K562 (cell line): ENCODE measurements at regions not wholly inside any gene's neighbourhood (a gene's known extent, or its start where the extent isn't known, plus 50 kb on each side); places are given as distances from the start of the nearest gene placed in this dataset.

Experiments used
- ATAC-seq: fragments of 200-7000 bp; cut with Tn5 transposase; 3 replicates; pipeline ENCODE4 v1.9.1; 2020; ENCODE audit warnings: moderate library complexity
- BruUV-seq: library from RNA; stranded (reverse); fragments of 400-500 nt; replicated peaks from 2 replicates; lab custom pipeline; 2021; lab: Mats Ljungman, UMichigan
- CTCF ChIA-PET: fragments of 300-600 bp; formaldehyde crosslinking; extraction: SDS; loops from one replicate; lab custom pipeline; 2021; ENCODE audit warnings: low intra/inter-chr PET ratio; lab: Yijun Ruan, JAX
- POLR2A ChIA-PET: fragments of 300-600, 350-650 bp; sonication (Branson Sonifier 250); formaldehyde crosslinking; extraction: SDS; loops from one replicate; lab custom pipeline; 2021; ENCODE audit warnings: antibody characterized with exemption, inconsistent platforms; lab: Yijun Ruan, JAX
- DNase-seq, 4 experiments: peaks; one replicate each; pipeline versions ENCODE4 v3.0.0 to v3.0.0-alpha.2; 2011 to 2018; ENCODE audit warnings: low spot score in 3 of 4, mixed read lengths in 3 of 4; ENCODE audit errors: extremely low read depth in 1 of 4
- FAIRE-seq: peaks from 2 replicates; lab custom pipeline; 2011; peaks lifted over from hg19 to GRCh38; lab: Jason Lieb, UNC
- H2AFZ ChIP-seq: 2 replicates; pipeline ENCODE4 v1.6.0; 2011; ENCODE audit warnings: low read depth, low read length, control low read depth, inconsistent platforms
- H3K27ac ChIP-seq: fragments of 200-600 bp; 3 replicates; pipeline ENCODE4 v1.8.0; 2011; ENCODE audit warnings: low read depth, mild to moderate bottlenecking, control low read depth, inconsistent platforms, low read length, moderate library complexity, mixed read lengths; ENCODE audit errors: extremely low read depth
- H3K27me3 ChIP-seq, 2 experiments: fragments of 300-600 bp in 1 of 2; 2 replicates in 1 of 2; 3 replicates in 1 of 2; pipeline versions ENCODE4 v1.6.0 to v1.8.0; 2011; ENCODE audit warnings: inconsistent platforms in 2 of 2, low read length in 2 of 2, mild to moderate bottlenecking in 1 of 2, mixed read lengths in 1 of 2, moderate library complexity in 1 of 2; ENCODE audit not compliant: control insufficient read depth in 2 of 2, insufficient read depth in 2 of 2
- H3K36me3 ChIP-seq: fragments of 300-600 bp; 3 replicates; pipeline ENCODE4 v1.8.0; 2011; ENCODE audit warnings: mild to moderate bottlenecking, low read length, inconsistent platforms; ENCODE audit not compliant: control insufficient read depth, insufficient read depth
- H3K4me1 ChIP-seq, 2 experiments: fragments of 200-600 bp in 1 of 2; replicated peaks in 1 of 2; 2 replicates in 1 of 2; 3 replicates in 1 of 2; pipeline versions ENCODE4 v1.5.1 to v1.8.0; 2011; ENCODE audit warnings: inconsistent platforms in 2 of 2, low read length in 2 of 2, mild to moderate bottlenecking in 1 of 2, mixed read lengths in 1 of 2, moderate library complexity in 1 of 2; ENCODE audit not compliant: control insufficient read depth in 2 of 2, insufficient read depth in 2 of 2
- H3K4me2 ChIP-seq: 2 replicates; pipeline ENCODE4 v1.6.1; 2011; ENCODE audit warnings: low read length, control low read depth, inconsistent platforms, mixed read lengths; ENCODE audit not compliant: insufficient read depth
- H3K4me3 ChIP-seq: fragments of 200-600 bp; sonication (generic), shearing (Covaris generic); 2 replicates; pipeline ENCODE4 v1.5.1; 2016; ENCODE audit warnings: control low read depth, inconsistent platforms
- H3K79me2 ChIP-seq: fragments of 200-600 bp; 3 replicates; pipeline ENCODE4 v1.8.0; 2011; ENCODE audit warnings: low read length, inconsistent platforms; ENCODE audit not compliant: control insufficient read depth, insufficient read depth
- H3K9ac ChIP-seq, 2 experiments: 2 replicates each; pipeline versions ENCODE4 v1.6.0 to v1.6.1; 2011; ENCODE audit warnings: low read depth in 2 of 2, low read length in 2 of 2, control low read depth in 1 of 2, inconsistent platforms in 1 of 2, mild to moderate bottlenecking in 1 of 2, mixed read lengths in 1 of 2; ENCODE audit not compliant: insufficient read depth in 1 of 2
- H3K9me1 ChIP-seq: one replicate; pipeline ENCODE4 v1.6.0; 2011; ENCODE audit warnings: inconsistent platforms, mild to moderate bottlenecking, low read length, moderate library complexity; ENCODE audit not compliant: control insufficient read depth, insufficient read depth
- H3K9me3 ChIP-seq: replicated peaks from 2 replicates; pipeline ENCODE4 v1.5.1; 2011; ENCODE audit warnings: low read depth, low read length, inconsistent platforms; ENCODE audit not compliant: control insufficient read depth, insufficient read depth
- H4K20me1 ChIP-seq: replicated peaks from 2 replicates; pipeline ENCODE4 v1.6.1; 2011; ENCODE audit warnings: low read length, inconsistent platforms, mixed read lengths; ENCODE audit not compliant: control insufficient read depth, insufficient read depth
- NFXL1 ChIP-seq: fragments of 450-650 bp; formaldehyde crosslinking; IDR thresholded peaks from 2 replicates; pipeline ENCODE4 v1.4.0; 2021; ENCODE audit warnings: mild to moderate bottlenecking
- YY1 ChIP-seq, 3 experiments: IDR thresholded peaks; 2 replicates each; pipeline ENCODE4 v1.6.1; 2011; ENCODE audit warnings: low read length in 2 of 3, mild to moderate bottlenecking in 2 of 3, moderate library complexity in 2 of 3, borderline replicate concordance in 1 of 3, control low read depth in 1 of 3, low read depth in 1 of 3; ENCODE audit not compliant: insufficient read depth in 3 of 3, insufficient replicate concordance in 2 of 3, control insufficient read depth in 1 of 3, insufficient read length in 1 of 3; ENCODE audit errors: extremely low read depth in 1 of 3
- WGBS: fragments of 100-300 bp; shearing (Covaris generic); methylation state at CpG from one replicate; pipeline ENCODE4 v1.1.6; 2016; ENCODE audit warnings: low coverage, mixed read lengths; ENCODE audit not compliant: insufficient coverage; ENCODE audit errors: missing lambda C conversion rate; 5-methylcytosine and 5-hydroxymethylcytosine counted together
- in situ Hi-C: fragments of 300-500 bp; cut with MboI; formaldehyde crosslinking; loops from 4 replicates; pipeline ENCODE4 v1.15.0; 2018; ENCODE audit warnings: inconsistent platforms, mixed read lengths
- intact Hi-C: fragments of 100-400 bp; cut with micrococcal nuclease; formaldehyde crosslinking; loops from 2 replicates; pipeline ENCODE4 v1.14.2; 2022
- TF ChIP-seq, protein P1 (sequence below): sonication (generic); formaldehyde crosslinking; IDR thresholded peaks from 2 replicates; pipeline ENCODE4 v1.8.1; 2023; ENCODE audit warnings: mild to moderate bottlenecking, missing genetic modification reagents

GRCh38 chr1:14129009-14129408 lies 429.0 kb downstream of the PRDM2 start (continued):
- TF ChIP-seq NFXL1 (CRISPR knock-in tag) (no peak), YY1 (IDR thresholded peaks at IDR 0.05; ENCODE audit: borderline replicate concordance in 1 of 3, control insufficient read depth in 1 of 3, extremely low read depth in 1 of 3, insufficient read depth in 3 of 3, insufficient read length in 1 of 3, insufficient replicate concordance in 2 of 3, low read depth in 1 of 3, low read length in 2 of 3) (no peak)

DNA sequence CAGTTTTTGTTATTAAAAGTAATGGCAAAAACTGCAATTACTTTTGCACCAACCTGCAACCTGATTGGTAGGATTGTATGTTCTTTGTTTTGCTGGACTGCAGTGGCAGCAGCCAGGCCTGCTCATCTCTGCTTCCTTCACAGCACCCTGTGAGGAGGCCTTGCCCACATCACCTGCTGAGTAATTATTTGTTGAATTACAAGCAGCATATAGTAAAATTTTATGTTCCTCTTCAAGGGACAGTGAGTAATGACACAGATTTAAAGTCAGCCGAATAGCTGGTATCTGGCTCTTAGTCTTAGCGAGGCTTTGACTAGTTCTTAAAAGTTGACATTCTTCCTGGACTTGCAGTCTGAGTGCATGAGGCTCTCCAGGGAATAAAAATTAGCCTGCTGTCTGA lies 435.1 kb downstream of the PRDM2 start:
- Histone ChIP-seq H3K27ac (no peak overlapping the region), H3K4me3 (no peak overlapping the region), H3K4me2 (no peak overlapping the region), H3K9me3 (no peaks in the 10 kb centered on the region), H4K20me1 (no peaks in the 10 kb centered on the region), H3K79me2 (no peaks in the 10 kb centered on the region), H3K27me3 (peaks cover 2 to 27% of the 10 kb centered on the region in 2 experiments; a peak in 4 of 5 replicates), H3K9ac (no peak overlapping the region), H3K4me1 (no peaks in the 10 kb centered on the region), H3K9me1 (no peaks in the 10 kb centered on the region), H2AFZ (no peak overlapping the region), H3K36me3 (no peaks in the 10 kb centered on the region)
- BruUV-seq: no TSS peak
- ATAC-seq: no peak
- DNase-seq: no peak
- intact Hi-C loops: no loop called here
- ChIA-PET CTCF (no interaction called here), POLR2A (no interaction called here)
- in situ Hi-C loops: no loop called here
- FAIRE-seq: no peak
- 0% methylated on average over 2 of the region's 2 CpGs for WGBS
- TF ChIP-seq, protein P1, sequence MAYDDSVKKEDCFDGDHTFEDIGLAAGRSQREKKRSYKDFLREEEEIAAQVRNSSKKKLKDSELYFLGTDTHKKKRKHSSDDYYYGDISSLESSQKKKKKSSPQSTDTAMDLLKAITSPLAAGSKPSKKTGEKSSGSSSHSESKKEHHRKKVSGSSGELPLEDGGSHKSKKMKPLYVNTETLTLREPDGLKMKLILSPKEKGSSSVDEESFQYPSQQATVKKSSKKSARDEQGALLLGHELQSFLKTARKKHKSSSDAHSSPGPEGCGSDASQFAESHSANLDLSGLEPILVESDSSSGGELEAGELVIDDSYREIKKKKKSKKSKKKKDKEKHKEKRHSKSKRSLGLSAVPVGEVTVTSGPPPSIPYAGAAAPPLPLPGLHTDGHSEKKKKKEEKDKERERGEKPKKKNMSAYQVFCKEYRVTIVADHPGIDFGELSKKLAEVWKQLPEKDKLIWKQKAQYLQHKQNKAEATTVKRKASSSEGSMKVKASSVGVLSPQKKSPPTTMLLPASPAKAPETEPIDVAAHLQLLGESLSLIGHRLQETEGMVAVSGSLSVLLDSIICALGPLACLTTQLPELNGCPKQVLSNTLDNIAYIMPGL (CRISPR knock-in tag): no peak
